Muscle of leg (tissue), 3 donors: ENCODE measurements at regions not wholly inside any gene's neighbourhood (a gene's known extent, or its start where the extent isn't known, plus 50 kb on each side); places are given as distances from the start of the nearest gene placed in this dataset.
"Not testable (repeated sequence)": the region's sequence is repeated elsewhere in the genome, so short reads cannot be mapped to it uniquely, and the experiment has no call there.

Experiments
- DNase-seq: peaks from one replicate; pipeline ENCODE4 v3.0.0; 2013
- H3K27ac ChIP-seq: one replicate; pipeline ENCODE4 v1.5.1; 2013; ENCODE audit warnings: mild to moderate bottlenecking, low read length, control low read depth
- H3K27me3 ChIP-seq: one replicate; pipeline ENCODE4 v1.6.1; 2013; ENCODE audit warnings: low read length; ENCODE audit not compliant: control insufficient read depth, insufficient read depth
- H3K36me3 ChIP-seq: one replicate; pipeline ENCODE4 v1.6.1; 2013; ENCODE audit warnings: low read length; ENCODE audit not compliant: control insufficient read depth, insufficient read depth
- H3K4me1 ChIP-seq: one replicate; pipeline ENCODE4 v1.6.1; 2013; ENCODE audit warnings: low read length; ENCODE audit not compliant: control insufficient read depth, insufficient read depth
- H3K4me3 ChIP-seq: one replicate; pipeline ENCODE4 v1.5.1; 2013; ENCODE audit warnings: low read length, control low read depth
- H3K9me3 ChIP-seq: replicated peaks from 2 replicates; pipeline ENCODE4 v1.6.1; 2013; ENCODE audit warnings: low read depth, low read length; ENCODE audit not compliant: control insufficient read depth
- WGBS: methylation state at CpG from one replicate; pipeline ENCODE4 v1.1.5; 2013; ENCODE audit warnings: missing lambda C conversion rate; ENCODE audit not compliant: insufficient coverage; 5-methylcytosine and 5-hydroxymethylcytosine counted together

DNA sequence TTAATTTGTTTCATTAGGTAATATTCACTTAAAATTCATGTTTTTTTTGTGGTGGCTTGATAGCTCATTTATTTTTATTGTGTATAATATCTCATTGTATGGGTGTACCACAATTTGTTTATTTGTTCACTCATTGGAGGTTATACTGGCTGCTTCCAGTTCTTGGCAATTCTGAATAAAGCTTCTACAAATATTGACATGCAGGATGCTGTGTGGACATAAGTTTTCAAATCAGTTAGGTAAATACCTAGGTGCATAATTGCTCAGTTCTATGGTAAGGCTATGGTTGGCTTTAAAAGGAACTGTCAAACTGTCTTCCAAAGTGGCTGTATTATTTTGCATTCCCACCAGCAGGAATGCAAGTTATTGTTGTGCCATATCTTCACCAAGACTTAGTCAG lies 504.5 kb upstream of the GALNTL6 start:
- Histone ChIP-seq H3K4me1 (no peaks in the 10 kb centered on the region), H3K27ac (no peak overlapping the region), H3K27me3 (no peaks in the 10 kb centered on the region), H3K4me3 (no peak overlapping the region), H3K36me3 (no peaks in the 10 kb centered on the region), H3K9me3 (no peaks in the 10 kb centered on the region)
- DNase-seq, result no peak

DNA sequence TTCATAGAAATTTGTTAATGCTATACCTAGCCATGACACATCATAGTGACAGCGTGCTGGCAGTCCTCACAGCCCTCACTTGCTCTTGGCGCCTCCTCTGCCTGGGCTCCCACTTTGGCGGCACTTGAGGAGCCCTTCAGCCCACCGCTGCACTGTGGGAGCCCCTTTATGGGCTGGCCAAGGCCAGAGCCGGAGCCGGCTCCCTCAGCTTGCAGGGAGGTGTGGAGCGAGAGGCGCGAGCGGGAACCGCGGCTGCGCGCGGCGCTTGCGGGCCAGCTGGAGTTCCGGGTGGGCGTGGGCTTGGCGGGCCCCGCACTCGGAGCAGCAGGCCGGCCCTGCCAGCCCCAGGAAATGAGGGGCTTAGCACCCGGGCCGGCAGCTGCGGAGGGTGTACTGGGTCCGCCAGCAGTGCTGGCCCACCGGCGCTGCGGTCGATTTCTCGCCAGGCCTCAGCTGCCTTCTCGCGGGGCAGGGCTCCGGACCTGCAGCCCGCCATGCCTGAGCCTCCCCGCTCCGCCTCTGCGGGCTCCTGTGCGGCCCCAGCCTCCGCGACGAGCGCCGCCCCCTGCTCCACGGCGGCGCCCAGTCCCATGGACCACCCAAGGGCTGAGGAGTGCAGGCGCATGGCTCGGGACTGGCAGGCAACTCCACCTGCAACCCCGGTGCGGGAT lies 515.0 kb upstream of the GALNTL6 start:
- not testable (repeated sequence) for H3K4me1 ChIP-seq, H3K27ac ChIP-seq, H3K36me3 ChIP-seq, H3K9me3 ChIP-seq, H3K27me3 ChIP-seq, DNase-seq, H3K4me3 ChIP-seq
- 78% methylated on average over 44 of the region's 52 CpGs for WGBS

DNA sequence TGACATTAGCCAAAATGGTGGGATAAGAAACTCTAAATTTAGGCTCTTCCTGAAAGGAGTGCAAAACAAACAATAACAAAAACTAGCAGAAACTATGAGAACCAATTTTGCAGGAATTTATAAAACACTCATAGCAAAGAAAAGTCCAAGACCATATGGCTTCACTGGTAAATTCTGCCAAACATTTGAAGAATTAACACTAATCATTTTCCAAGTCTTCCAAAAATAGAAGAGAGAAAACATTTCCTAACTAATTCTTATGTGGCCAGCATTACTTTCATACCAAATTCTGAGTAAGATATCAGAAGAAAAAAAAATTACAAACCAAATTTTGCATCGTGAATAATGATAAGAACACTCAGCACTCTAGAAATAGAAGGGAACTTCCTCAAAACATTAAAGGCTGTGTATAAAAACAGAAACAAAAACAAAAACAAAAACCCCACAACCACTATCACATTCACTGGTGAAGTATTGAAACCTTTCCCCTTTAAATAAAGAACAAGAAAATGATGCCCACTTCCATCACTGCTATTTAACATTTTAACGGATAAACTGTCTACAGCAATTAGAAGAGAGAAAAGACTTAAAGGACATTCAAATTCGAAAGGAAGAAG lies 524.3 kb upstream of the GALNTL6 start:
- Histone ChIP-seq H3K27ac (no peak overlapping the region), H3K9me3 (no peaks in the 10 kb centered on the region), H3K4me3 (no peak overlapping the region), H3K36me3 (no peaks in the 10 kb centered on the region), H3K27me3 (no peaks in the 10 kb centered on the region), H3K4me1 (no peaks in the 10 kb centered on the region)
- no CpG with 5 or more reads among the region's 3 CpGs for WGBS
- no peak for DNase-seq

DNA sequence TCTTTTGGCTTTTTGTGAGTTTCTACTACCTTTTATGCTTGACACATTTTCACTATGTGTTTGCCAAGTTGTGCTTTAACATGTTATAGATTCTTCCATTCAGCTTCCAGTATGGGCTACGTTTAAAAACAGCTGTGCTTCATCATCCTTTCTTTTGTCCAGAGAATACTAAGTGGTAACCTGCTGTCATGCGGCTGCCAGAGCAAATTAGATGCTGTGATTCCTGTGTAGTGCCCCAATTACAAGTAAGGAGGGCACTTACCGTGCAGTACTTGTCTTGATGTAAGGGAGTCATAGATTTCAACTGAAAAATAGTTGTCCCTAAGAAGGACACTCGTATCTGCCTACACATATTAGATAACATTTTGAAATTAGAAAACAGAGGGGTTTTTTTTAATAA lies 531.8 kb upstream of the GALNTL6 start:
- H3K27me3 ChIP-seq, result no peaks in the 10 kb centered on the region
- no peak overlapping the region for H3K27ac ChIP-seq

DNA sequence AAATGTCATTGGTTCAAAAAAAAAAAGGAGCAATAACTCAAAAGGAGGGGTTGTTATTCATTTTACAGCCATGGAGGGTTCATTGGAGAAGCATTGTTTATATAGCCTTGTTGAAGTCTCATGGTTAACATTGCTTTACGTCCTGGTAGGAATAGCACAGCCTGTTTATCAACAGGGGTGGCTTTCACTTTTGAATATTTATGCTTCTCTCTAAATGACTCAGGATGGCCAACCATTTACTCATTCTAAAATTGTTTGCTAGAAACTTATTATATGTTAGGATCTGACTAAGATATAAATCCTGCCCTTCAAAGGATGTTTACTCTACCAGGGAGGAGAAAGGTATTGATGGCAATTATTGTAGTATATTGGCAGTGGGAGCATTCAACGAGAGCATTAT lies 534.1 kb upstream of the GALNTL6 start:
- no peak overlapping the region for H3K27ac ChIP-seq
- no peaks in the 10 kb centered on the region for H3K36me3 ChIP-seq
- no peaks in the 10 kb centered on the region for H3K9me3 ChIP-seq
- no peak overlapping the region for H3K4me3 ChIP-seq
- DNase-seq, result no peak
- 43% methylated on average over 1 of the region's 2 CpGs for WGBS
- H3K27me3 ChIP-seq, result no peaks in the 10 kb centered on the region
- no peaks in the 10 kb centered on the region for H3K4me1 ChIP-seq

More for the DNA sequence above, 531.8 kb upstream of the GALNTL6 start:
- Histone ChIP-seq H3K4me1 (no peaks in the 10 kb centered on the region), H3K9me3 (no peaks in the 10 kb centered on the region), H3K36me3 (no peaks in the 10 kb centered on the region), H3K4me3 (no peak overlapping the region)
- DNase-seq, result no peak
- 17% methylated on average over 2 of the region's 4 CpGs for WGBS

DNA sequence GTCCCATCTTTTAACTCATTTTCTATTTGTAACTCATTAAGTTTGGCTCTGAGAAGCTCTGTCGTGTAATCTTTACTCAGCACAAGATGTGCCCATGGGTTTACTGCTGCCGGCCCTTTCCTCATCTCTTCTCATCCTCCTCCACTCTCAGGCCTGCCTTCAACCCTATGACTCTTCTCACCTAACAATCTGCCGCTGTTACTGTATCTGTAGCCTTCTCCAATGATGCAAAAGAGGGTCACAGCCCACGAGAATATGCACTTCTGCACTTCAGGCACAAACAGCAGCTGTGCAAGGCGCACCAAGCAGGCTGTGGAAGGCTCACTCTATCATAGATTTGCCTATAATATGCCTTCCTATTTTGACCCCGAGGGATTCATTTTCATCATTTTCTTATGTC lies 546.5 kb upstream of the GALNTL6 start:
- Histone ChIP-seq H3K9me3 (no peaks in the 10 kb centered on the region), H3K4me1 (no peaks in the 10 kb centered on the region), H3K4me3 (no peak overlapping the region), H3K27ac (no peak overlapping the region), H3K36me3 (no peaks in the 10 kb centered on the region), H3K27me3 (no peaks in the 10 kb centered on the region)
- no peak for DNase-seq
- WGBS, result 64% methylated on average over 5 of the region's 6 CpGs

DNA sequence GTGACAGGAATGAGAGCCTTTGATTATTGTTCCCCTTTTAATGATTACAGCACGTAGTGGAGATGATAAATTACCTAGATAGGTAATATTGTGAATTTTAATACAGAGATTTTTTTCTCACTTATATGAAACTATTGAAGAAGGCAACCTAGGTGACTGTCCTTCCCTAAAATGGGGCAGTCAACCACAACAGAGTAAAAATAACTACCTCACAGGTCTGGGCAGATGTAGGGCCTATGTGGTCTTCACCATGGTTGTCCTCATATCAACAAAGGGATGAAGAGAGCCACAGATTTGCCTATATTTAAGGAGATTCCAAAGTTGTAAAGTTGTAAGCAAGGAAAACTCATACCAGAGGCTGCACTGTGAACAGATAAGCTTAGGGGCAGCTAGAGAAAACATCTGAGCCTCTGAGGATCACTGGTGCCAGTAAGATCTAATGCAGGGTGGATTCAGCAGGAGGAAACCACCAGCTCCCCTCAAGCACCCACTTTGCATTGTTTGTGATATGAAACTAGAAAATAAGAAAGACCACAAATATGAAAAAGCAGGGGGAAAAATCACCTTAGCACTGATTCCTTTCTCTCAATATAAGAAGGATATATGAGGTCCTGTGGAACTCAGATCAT lies 547.9 kb upstream of the GALNTL6 start:
- H3K4me3 ChIP-seq, result no peak overlapping the region
- H3K36me3 ChIP-seq, result no peaks in the 10 kb centered on the region
- no peaks in the 10 kb centered on the region for H3K9me3 ChIP-seq
- WGBS, result no CpG with 5 or more reads among the region's 1 CpG
- no peak overlapping the region for H3K27ac ChIP-seq
- DNase-seq, result no peak
- no peaks in the 10 kb centered on the region for H3K27me3 ChIP-seq
- no peaks in the 10 kb centered on the region for H3K4me1 ChIP-seq

DNA sequence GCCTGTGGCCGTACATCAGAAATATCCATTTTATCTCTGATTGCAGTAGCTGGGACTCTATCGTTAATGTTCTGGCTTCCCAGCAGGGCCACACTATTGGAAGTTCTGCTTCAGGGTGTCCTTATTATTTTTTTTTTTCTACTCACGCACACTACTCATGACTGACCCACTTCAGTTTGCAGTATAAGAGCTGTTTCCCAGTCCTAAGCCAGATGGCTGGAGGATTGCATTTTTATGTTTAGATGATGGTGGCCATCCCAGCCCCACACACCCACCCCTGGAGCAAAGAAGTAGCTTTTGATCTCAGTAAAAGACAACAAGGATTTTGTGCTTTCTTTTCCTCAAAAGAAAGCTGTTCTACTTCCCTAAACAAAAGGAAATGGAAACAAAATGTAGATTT lies 557.0 kb upstream of the GALNTL6 start:
- Histone ChIP-seq H3K9me3 (no peaks in the 10 kb centered on the region), H3K27me3 (no peaks in the 10 kb centered on the region), H3K27ac (no peak overlapping the region), H3K4me3 (no peak overlapping the region), H3K36me3 (no peaks in the 10 kb centered on the region), H3K4me1 (no peaks in the 10 kb centered on the region)
- WGBS, result 100% methylated on average over 1 of the region's 3 CpGs
- no peak for DNase-seq

DNA sequence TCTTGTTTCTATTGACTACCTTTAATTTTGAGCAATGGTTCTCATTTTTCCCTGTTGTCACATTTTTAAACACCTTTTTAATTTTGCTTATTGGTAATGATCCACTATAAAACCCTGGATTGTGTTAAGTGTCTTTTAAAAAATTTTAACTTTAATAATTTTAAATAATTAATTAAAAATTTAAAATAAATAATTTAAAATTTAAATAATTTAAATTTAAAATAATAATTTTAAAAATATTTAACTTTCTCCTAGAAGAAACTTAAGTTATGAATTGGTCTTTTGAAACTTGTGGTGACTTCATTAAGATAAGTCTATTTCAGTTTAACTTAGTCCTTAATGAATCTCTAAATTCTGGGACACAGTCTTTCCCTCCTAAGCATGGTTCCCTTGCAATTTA lies 566.3 kb upstream of the GALNTL6 start:
- no peaks in the 10 kb centered on the region for H3K9me3 ChIP-seq
- no peak for DNase-seq
- H3K27me3 ChIP-seq, result no peaks in the 10 kb centered on the region
- no peak overlapping the region for H3K4me3 ChIP-seq
- no peaks in the 10 kb centered on the region for H3K4me1 ChIP-seq
- no peak overlapping the region for H3K27ac ChIP-seq
- H3K36me3 ChIP-seq, result no peaks in the 10 kb centered on the region

DNA sequence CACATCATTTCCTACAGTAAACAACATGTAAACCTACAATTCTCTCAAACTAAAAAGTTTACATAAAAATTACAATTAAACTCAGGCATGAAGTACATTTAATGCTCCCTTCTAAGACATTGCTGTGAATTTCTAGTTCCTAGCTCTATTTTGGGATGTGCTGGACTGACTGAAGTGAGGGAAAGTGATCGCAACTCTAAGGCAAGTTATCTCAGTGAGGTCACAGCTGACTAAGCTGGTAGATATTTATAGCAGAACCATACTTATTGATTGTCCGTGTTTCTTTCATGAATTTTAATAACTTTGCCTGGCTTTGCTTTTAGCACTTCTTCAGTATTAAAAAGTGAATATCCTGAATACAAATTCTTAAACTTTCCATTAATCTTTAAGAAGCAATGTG lies 570.4 kb upstream of the GALNTL6 start:
- H3K27ac ChIP-seq, result no peak overlapping the region
- WGBS, result no CpG with 5 or more reads among the region's 2 CpGs
- no peaks in the 10 kb centered on the region for H3K36me3 ChIP-seq
- H3K4me1 ChIP-seq, result no peaks in the 10 kb centered on the region
- no peaks in the 10 kb centered on the region for H3K27me3 ChIP-seq
- no peak overlapping the region for H3K4me3 ChIP-seq
- no peak for DNase-seq
- H3K9me3 ChIP-seq, result no peaks in the 10 kb centered on the region
